Adrenal gland (tissue), 5 donors: ENCODE measurements at regions not wholly inside any gene's neighbourhood (a gene's known extent, or its start where the extent isn't known, plus 50 kb on each side); places are given as distances from the start of the nearest gene placed in this dataset.

Source experiments
- POLR2A ChIP-seq, 2 donors: fragments of 450-650 bp; IDR thresholded peaks; one replicate each; pipeline ENCODE4 v1.6.1; 2017; ENCODE audit warnings: antibody characterized with exemption in 2 of 2, mild to moderate bottlenecking in 2 of 2, moderate library complexity in 1 of 2
- TF ChIP-seq, protein P1 (sequence below), 6 experiments: fragments of 450-650 bp in 4 of 6; fragments of 200-600 bp in 2 of 6; sonication (generic) in 1 of 6; IDR thresholded peaks; 1 replicate in 5 of 6; 2 replicates in 1 of 6; pipeline versions ENCODE4 v1.5.1 to v1.8.0; 2016 to 2021; ENCODE audit warnings: antibody characterized with exemption in 6 of 6, mild to moderate bottlenecking in 2 of 6, moderate library complexity in 1 of 6
- donor health status: DM: no; HTN: no; CAD: no.

DNA sequence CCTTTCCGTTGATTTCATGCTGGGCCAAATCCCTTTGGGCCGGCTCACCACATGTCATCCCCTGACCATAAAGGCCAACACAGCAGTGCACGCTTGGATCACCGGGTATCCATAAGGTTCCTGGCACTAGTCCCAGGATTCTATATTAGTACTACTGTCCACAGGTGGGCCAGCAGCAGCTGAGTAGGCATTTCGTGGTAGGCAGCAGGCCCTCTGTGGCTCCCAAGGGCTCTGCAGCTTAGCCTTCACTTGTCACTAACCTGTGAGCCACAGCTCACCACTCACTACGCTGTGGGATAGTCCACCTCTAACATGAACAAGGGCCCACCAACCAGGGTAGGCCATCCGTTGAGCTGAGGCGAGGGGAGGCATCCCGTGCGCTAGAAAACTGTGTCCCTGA lies 89.2 kb upstream of the MALRD1 start:
- TF ChIP-seq, protein P1, sequence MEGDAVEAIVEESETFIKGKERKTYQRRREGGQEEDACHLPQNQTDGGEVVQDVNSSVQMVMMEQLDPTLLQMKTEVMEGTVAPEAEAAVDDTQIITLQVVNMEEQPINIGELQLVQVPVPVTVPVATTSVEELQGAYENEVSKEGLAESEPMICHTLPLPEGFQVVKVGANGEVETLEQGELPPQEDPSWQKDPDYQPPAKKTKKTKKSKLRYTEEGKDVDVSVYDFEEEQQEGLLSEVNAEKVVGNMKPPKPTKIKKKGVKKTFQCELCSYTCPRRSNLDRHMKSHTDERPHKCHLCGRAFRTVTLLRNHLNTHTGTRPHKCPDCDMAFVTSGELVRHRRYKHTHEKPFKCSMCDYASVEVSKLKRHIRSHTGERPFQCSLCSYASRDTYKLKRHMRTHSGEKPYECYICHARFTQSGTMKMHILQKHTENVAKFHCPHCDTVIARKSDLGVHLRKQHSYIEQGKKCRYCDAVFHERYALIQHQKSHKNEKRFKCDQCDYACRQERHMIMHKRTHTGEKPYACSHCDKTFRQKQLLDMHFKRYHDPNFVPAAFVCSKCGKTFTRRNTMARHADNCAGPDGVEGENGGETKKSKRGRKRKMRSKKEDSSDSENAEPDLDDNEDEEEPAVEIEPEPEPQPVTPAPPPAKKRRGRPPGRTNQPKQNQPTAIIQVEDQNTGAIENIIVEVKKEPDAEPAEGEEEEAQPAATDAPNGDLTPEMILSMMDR (IDR thresholded peaks at IDR 0.05): no peak
- TF ChIP-seq POLR2A (IDR thresholded peaks at IDR 0.05): no peak
